Activated CD8-positive, alpha-beta memory T cell treated with anti-CD3 and anti-CD28 coated beads, Interleukin-2, amount 50 U/mL, for 48 hours (primary cell): ENCODE measurements at regions not wholly inside any gene's neighbourhood (a gene's known extent, or its start where the extent isn't known, plus 50 kb on each side); places are given as distances from the start of the nearest gene placed in this dataset.

Source experiments
- DNase-seq: peaks from one replicate; pipeline ENCODE4 v3.0.0-alpha.2; 2020

DNA sequence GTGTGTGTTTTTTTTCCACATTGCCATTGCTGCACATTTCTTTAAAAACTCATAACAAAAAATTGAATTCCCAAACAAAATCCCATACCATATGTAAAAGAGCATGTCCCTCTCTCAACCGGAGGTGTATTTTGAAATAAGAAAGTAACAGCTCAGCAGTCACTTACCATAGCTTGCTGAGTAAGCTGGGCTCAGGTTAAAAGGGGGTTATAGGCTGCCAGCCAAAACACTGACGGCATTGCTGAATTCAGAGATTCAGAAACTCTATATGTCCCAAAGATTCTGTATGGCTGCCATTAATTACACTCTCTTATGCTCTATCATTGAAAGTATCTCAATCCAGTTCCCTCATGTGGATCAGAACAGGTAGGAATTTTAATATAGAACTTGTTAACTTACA, 276.0 kb downstream of the FOXG1 start:
- DNase-seq: no peak

DNA sequence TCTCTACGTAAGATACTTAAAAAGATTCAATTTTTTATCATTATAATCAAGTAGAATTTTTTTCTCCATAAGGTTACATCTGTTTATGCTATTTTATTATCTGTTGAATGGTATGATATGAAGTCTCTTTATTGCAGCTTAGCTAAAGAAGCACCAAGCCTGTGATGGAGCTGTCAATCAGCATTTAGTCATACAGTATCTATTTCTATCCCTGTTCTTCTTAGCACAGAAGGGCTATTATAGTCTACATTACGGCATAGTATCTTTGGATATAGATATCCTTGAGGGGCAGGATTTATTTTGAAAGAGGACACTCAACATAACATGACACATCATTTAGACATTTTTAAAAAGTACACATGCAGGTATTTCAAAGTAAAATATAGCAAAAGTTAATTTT, 277.1 kb downstream of the FOXG1 start:
- no peak for DNase-seq

DNA sequence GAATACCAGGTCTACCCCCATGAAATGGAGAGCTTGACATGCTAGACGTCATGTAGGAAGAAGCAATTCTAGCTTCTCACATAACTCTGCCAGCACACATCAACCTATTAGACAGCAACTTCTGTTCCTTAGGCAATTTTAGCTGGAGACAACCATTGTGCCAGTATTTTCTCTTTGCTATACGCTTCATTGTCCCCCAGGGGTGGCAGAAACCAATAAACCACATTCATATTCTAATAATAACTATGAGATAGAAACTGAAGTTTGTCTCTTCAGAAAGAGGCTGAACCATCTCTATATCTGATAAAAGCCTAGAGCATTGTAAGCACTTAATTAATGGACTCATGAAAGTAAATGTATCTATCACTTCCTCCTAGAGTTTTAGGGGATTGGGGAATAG, 278.6 kb downstream of the FOXG1 start:
- no peak for DNase-seq

DNA sequence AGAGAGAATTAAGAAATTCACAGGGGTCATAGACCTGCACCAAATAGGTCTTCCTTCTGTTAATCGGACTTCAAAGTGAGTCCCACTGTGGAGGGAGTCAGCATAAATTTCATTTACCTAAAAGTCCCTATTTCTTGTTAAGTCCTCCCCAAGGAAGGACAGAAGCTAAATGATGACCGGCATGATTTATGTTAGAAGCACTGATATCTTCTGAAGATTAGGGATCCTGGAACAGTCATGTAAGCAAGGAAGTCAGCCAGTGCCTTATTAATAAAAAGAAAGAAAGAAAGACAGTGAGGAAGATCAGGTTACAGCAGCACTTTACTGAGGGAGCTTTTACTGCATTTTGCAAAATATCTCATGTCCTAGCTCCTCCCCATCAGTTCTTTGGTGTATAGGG, 287.5 kb downstream of the FOXG1 start:
- DNase-seq: no peak

DNA sequence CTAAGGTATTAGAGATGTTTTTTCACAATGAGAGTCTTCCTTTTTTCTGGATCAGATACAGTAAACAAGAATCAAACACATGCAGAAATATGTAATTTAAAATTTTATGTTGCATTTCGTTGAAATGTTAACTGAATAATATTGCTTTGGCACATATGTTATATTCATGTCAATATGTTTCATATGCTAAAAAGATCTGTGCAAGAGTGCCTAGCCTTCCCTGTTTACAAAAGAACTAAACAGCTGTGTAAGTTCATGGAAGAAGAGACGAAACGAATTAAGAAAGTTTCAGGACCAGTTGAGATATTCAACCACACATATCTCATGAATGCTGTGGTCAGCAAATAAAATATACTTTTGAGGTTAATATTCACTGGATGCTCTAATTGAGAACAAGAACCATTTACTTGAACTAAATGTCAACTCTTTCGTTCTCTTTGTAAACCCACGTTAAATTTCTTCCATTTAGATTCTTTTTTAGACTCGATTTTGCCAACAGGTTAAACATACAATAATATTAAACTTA, 289.5 kb downstream of the FOXG1 start:
- no peak for DNase-seq

DNA sequence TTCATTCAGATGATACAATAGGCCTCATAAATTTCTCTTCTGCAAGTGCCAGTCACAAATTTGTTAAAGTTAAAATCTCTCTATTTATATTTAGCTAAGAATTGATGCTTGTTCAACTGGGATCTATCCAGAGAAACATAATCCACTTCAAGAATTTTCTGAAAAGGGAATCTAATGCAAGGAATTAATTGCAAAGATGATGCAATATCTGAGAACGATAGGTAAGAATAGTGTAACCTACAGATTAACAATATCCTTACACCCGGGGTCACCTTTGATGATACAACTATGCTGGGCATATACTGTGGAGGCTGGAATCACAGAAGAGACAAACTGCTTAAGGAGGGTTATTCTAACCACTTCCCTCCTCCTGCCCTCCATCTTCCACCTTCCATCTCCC, 295.1 kb downstream of the FOXG1 start:
- no peak for DNase-seq

DNA sequence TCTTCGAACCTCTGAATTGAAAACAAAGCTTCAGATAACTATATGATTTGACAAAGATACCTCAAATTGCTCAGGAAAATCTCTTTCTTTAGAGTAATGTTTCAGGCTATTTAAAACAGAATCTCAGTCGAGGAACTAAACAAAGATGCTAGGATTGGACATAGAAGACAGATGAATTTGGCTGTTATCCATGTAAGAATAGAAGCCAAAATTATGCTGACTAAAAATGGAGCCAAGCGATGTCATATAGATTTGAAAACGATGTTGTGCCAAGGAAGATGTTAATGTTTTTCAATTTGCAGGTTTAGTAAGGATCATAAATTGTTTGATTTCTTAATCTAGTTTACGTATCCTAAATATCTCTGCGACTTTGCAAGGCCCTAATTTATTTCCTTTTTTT, 295.9 kb downstream of the FOXG1 start:
- DNase-seq: no peak

DNA sequence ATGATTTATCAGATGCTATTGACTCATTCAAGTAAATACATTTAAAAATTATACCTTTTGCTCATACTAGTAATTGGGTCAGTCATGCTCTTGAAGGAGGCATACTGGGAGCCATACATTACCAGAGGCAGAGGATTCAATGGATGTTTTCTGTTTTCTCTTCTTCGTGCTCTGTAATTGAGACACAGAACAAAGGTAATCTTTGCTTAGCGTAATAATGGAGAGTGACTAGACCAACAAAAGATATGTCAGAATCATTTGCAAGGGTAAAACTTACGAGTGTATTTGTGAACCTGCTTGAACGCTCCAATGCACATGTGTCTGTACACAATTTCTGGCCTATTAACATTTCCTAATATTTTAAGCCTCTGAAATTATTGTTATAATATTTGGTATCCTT, 296.4 kb downstream of the FOXG1 start:
- DNase-seq: no peak

DNA sequence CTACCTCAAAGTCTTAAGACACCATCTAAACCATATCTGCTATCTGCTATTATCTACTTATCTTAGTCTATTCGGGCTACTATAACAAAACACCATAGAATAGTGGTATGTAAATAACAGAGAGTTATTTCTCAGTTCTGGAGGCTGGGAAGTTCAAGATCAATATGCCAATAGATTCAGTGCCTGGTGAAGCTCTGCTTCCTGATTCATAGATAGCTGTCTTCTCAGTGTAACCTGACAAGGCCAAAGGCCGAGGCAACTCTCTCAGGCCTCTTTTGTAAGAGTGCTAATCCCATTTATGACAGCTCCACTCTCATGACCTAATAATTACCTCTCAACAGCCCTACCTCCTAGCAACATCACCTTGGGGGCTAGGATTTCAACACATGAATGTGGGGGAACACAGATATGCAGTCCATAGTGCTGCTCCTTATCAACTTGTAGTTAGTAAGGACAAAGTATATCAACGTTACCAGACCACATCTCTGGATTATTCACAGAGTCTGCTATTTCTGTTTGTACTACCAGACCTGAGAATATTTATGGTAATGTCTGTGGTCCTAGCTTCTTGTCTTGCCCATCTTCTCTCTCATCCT, 297.8 kb downstream of the FOXG1 start:
- no peak for DNase-seq

DNA sequence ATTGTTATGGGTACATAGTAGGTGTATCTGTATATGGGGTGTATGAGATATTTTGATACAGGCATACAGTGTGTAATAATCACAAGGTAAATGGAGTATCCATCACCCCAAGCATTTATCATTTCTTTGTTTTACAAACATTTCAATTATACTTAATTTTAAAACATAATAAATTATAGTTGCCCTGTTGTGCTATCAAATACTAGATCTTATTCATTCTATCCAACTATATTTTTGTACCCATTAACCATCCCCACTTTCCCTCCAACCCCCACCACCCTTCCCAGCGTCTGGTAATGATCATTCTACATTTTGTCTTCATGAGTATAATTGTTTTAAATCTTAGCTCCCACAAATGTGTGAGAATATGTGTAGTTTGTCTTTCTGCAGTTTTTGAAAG, 302.6 kb downstream of the FOXG1 start:
- no peak for DNase-seq

DNA sequence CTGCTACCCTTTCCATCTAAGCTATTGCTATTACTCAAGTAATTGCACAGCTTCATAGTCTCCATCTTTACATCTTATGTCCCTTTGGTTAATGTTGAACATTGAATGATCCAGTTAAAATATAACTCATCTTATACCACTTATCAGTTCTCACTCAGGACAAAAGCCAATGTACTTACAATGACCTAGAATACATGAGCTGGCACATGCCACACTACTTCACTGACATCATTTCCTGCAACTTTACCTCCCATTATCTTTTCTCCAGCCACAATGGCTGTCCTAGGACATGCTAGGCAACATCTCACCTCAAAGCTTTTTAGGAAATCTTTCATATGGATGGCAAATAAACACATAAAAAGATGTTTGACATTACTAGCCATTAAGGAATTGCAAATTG, 309.2 kb downstream of the FOXG1 start:
- DNase-seq: no peak

DNA sequence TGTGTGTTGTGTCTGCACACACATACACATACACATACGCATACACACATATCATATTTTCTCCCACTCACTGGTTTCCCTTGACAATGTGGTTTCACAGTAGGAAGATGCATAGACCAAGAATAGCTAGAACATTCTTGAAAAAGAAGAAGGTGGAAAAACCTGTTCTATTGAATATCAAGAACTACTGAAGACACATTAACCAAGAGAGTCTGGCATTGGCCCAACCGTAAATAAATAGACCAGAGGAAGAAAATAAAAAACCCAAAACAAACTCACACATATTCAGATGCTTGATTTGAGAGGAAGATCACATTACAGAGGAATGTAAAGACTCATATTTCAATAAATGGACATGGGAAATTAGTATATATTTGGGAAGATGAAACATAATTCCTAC, 311.3 kb downstream of the FOXG1 start:
- DNase-seq: no peak

DNA sequence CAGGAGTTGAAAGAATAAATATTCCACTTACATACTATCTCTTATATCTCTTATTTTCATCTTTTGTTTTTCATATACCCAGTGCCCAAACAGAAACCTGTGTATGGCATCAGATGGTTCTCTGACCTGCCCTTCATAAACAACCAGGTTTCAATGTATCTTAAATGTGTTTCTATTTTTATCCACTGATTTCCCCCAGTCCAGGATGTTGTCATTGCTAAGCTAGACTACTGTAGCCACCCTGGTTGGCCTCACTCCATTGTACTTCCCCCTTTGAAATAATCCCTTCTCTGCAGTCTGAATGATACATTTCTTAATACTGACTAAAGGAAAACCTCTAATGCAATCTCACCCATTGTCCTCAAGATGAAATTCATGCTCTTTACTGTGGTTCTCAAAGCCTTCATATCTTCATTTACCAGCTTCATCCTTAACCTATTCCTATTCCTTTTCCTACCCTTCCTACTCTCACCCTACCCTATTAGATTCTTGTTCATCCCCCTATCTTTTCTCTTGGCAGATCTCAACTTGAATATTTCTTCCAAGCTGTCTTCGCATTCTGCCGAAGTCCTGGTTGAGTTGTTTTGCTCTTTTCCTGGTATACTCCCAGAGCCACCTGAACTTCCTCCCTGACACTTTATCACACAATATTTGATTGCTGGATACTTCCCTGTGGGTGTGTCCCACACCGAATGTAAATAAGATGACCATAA, 312.4 kb downstream of the FOXG1 start:
- DNase-seq: no peak

DNA sequence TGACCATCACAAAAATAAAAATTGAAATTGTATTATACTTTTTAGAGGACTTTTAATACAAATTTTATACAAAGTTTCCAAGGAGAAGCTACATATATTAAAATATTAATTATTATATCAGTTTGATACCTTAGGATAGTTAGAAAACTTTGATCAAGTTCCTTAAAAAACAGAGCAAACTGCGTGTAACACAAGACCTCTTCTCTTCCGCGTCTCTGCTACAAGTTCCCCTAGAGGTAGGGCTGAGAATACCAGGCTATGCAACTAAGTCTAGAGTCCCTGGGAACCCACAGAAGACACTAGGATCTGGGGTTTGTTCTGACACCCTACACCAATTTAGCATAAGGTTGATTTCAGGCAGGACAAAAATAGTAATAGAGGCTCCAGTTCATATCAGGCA, 319.0 kb downstream of the FOXG1 start:
- no peak for DNase-seq

DNA sequence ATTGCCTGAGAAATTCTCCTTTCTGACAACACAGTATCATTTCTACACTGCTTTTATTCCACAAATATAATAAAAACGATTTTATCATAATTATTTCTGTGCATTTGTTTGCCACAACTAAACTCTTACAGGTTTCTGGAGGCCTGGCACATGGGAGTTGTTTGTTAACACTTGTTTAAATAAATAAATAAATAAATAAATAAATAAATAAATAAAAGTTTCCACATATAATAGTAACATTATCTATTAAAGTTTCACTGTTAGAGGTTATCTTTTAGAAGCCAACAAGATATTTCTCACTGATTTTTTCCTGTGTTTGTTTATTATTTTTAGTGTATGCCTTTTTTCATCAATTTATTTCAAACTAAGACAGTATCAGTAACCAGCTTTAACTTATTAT, 323.3 kb downstream of the FOXG1 start:
- DNase-seq: no peak

DNA sequence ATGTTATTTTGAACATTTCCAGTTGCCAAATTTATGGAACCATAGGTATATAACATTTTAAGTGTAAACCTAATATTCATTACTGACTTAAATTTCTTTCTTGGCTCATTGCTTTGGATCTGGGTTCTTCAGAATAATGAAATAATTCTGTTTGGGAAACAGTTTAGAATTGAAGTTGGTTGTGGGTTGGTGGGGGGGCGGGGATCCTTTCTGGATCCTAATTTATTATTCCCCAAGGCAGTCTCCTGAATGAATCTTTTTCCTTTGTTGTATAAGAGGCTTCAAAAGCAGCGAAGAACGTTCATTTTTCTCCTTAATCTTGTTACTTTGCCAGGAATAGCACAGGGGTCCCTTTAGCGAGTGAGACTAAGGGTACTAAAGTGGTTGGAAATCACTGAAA, 325.5 kb downstream of the FOXG1 start:
- DNase-seq: no peak

DNA sequence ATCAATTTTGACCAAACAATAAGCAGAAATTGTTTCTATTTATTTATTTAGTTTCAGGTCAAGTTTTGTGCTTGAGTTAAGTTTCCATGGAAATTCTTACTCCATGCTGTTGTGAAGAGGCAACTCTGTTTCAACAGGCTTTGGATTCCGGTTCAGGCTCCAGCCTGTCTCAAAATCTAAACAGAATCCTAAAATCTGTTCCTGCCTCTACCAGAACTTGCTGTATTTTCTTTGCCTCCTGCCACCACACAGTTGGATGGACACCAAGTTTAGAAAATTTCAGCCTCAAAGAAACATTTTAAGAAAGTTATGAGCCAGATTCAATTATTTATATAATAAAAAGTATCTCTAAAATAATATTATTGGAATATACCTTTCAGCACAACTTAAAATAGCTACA, 330.9 kb downstream of the FOXG1 start:
- no peak for DNase-seq

DNA sequence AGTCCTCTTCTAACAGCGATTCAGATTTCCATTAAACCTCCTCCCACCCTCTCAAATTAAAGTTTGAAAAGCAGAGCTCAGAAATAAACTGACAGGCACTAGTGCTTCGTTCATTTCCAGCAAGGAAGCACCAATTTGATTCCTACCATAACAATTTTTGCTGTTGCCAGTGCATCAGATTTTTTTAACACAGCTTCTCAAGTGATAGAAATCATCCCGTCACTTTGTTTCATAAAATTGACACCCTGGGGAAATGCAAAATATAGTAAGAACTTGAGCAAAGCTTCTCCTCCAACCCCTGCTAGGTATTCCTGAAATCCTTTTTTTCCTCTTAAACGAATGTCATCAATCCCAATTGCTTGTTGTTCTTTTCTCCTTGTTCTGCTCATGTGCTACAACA, 332.1 kb downstream of the FOXG1 start:
- no peak for DNase-seq

DNA sequence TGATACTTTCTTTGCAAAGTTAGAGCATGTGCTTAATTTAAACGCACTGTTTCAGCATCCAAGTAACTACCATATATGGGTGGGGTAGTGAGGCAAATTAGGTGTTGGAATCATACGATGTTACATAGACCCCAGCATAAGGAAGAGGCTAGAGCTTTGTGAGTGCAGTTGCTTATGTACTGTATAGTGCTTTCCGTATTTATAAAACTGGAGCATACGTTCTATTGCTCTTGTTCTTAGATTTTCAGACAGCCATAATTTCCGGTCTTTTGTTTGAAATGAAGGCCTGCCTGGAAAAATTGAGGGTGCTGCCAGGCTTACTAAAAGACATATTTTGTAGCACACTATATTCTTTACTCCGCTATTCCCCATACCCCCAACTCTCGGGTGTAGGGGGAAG, 335.7 kb downstream of the FOXG1 start:
- no peak for DNase-seq

DNA sequence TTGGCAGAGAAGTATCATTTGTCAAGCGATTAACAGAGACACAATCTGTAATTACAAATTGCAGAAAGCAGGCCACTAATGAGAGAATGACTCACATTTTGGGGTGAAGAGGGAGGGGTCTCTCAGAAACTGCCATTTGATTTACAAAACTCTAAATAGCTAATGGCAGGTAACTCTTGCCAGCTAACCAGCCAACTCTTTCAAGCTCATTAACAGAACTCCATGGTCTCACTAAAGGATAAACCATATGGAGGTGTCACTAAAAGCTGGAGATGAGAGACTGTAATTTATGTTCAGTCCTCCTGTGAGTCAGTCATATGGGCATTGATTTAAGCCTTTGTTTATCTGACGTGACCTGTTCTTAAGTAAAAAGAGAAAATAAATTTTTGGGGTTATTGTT, 336.4 kb downstream of the FOXG1 start:
- no peak for DNase-seq

DNA sequence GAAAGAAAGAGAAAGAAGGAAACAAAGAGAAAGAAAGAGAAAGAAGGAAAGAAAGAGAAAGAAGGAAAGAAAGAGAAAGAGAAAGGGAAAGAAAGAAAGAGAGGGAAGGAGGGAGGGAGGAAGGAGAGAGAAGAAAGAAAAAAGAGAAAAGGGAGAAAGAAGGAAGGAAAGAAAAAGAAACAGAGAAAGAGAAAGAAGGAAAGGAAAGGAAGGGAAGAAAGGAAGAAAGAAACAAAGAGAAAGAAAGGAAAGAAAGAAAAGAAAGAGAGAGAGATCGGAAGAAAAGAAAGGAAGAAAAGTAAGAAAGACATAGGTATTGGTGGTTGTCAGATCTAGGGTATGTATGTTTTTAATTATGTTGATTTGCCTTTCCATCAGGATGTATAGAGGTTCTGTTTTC, 342.3 kb downstream of the FOXG1 start:
- no peak for DNase-seq

DNA sequence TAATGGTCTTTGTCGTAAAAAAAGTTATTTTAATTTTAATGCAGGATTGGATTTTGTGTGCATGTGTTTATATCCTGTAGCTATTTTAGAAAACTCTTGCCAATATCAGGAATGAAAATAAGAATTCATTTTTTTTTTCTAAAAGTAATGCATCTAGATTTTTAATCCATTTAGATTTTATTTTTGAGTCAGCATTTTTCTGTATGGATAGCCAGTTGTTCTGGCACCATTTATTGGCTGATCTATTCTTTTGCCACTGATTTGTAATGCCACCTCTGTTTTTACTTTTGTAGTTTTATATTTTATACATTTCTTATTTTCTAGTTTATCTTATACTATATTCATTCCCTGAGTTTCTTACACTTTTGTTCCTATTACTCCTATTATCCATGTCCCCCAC, 343.0 kb downstream of the FOXG1 start:
- DNase-seq: no peak

DNA sequence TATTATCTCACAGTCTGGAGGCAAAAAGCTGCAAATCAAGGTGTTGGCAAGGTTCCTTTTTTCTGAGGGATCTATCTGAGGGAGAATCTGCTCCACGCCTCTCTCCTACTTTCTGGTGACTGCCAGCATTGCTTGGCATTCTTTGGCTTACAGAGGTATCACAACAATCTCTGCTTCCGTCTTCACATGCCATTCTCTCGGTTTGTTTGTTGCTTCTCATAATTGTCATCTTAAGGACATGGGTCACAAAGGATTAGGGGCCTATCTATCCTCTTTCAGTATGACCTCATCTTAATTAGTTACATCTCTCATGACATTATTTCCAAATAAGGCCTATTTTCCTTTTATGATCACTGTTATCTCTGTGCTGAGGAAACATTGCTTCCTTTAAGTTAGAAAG, 345.0 kb downstream of the FOXG1 start:
- DNase-seq: no peak

DNA sequence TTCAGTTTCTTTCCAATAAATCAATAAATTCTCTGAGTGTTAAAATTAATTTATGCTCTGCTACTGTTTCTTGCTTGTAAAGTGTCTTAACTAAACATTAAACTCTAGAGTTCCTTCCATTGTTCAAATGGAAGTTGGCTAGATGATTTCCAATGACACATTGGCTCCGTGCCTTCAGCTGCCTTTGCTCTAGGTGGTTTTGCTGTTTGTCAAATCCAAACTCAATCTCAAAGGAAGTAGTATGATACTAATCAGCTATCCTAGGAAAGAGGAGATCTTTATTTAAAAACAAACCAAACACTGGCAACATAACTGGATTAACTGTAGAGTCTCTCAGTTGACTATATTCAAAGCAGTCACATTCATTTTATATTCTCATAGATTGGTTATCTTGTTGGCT, 356.4 kb downstream of the FOXG1 start:
- no peak for DNase-seq

DNA sequence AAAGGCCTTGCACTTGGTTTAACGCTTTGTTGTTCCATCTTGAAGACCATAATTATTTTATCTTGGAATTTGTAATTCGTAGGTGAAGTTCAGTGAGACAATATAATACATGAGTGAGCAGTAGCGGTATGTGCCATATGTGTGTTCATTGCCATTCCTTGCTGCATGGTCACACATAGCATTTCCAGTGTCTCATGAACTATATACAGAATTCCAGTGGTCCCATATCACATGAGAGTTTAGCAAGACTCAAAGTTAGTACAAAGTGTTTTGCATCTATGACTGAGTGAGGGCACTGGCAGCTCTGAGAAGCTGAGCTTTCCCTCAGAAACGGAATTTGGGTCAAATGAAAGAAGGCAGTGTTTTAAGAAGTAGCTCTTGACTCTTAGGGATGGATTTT, 359.8 kb downstream of the FOXG1 start:
- no peak for DNase-seq
